ENCODE measurements at regions not wholly inside any gene's neighbourhood (a gene's known extent, or its start where the extent isn't known, plus 50 kb on each side); places are given as distances from the start of the nearest gene placed in this dataset.

DNA sequence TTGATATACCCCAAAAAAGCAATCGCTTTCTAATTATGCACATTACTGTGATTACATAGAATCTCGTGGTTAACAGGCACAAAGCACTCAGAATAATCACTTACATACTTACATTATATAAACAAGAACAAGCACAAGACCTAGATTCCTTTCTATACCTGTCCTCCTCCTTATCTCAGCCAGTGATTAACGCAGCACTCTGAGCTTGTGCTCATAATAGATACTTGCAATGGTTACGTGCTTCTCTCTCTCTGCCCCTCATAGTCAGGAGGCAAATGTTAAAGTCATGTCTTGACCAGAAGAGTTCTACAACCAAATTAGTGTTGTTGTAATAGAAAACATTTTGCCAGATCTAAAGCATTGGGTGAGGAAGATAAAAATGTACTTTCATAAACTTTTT is 342.2 kb upstream of the PKDCC start:
- DNase-seq, result no peak

DNA sequence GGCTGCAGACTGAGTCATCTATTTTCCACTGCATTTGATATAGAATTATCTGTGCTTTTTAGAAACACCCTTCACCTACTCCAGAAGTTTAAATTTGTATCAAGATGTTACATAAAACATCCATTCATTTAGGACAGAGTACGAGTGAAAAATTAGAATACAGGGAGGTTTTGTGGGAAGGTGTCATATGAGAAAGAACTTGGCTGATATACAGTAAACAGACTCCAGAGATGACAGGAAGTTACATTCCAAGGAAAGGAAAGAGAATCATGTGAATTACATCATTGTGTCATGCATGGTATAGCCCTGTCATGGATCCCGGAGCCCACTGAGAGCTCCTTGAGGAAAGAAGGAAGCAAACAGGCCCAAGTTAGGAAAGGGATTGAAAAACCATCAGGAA is 341.5 kb upstream of the PKDCC start:
- DNase-seq, result no peak

DNA sequence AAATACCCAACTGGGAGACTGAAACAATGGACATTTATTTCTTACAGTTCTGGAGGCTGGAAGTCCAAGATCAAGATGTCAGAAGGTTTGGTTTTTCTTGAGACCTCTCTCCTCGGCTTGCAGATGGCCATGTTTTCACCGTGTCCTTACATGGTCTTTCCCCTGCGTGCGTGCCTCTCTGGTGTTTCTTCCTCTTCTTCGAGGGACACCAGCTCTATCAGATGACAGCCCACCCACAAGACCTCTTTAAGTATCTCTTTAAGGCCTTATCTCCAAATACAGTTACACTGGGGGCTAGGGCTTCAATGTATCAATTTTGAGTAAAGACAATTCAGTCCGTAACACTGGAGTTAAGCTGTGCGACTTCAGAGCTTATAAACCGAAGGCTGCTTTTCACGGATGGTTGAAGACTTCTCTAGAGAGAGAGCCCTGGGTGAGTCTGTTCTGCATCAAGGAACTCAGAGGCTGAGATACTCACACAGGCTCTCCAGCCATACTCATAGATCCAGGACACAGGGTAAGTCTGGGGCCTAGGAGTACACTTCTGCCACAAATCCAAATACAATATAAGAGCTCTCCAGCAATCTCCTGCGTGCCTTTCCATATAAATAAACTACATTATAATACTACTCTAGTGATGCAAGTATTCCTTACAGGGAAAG is 339.9 kb upstream of the PKDCC start:
- DNase-seq, result no peak

DNA sequence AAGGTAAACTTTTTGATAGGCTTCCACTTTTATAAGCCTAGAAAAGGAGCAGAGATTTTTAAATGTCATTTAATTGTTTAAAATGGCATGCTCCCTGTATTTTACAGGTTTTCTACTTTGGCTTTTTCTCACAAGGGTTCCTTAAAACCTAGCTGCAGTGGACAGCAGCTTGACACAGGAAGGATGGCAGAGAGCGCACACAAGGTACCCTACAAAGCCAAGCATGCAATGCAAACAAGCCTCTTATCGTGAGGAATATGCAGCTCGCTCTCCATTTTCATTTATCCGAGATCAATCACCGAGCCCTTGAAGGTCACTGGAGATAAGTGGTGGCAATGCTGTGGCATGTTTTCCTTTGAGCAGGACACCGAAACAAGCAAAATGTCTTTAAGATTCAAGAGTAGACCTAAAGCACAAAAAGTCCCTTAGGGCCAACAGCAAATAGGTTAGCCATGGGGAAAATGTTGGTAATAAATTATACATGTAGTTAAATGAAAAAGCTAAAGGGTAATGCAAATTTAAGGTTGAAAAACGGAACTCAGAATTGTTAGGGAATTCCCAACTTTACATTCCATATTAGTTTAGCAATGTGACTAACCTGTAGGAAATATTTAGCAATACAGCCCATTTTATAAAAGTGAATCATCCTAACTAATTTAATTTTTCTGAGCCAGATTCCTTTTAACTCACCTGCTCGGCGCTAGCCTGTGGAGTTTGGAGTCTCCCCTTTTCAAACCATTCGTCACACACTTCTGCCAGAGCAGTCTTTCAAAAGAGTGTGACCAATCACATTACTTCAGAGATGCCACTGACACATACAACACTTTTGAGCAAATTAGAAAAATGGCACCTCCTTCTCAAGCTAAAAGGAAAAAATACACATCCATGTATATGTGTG is 337.9 kb upstream of the PKDCC start:
- DNase-seq, result no peak

DNA sequence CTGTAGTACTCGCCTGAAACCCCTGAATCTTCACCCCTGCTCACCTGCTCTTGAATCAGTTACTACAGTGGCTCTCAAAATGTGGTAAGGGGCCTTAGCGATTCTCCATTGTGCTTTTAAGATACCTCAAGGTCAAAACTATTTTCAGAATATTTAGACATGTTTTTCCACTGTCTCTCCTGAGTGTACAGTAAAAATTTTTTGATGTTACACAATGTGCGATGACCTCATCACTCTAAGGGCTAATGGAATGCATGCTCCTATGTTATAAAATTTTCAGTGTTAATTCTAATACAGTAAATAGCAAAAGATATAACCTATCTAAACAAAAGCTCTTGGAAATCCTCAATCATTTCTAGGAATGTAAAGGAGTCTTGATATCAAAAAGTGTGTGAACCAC is 336.9 kb upstream of the PKDCC start:
- DNase-seq, result no peak

DNA sequence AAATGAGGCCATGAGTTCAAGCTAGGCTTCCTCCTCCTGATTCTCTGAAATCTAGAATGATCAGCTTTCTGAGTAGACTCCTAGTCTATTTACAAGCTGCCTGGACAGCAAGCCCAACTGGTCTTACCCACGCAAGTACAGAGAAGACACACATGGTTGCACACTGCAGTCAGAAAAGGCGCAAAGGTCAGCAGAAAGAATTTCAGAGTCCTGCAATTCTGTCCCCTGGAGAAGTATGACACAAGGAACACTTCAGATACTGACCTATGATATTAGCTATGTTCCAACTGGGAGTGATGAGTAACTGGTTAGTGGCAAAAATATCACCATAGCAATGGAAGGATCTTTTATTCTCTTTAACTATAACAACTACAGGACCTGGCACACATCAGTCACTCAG is 336.1 kb upstream of the PKDCC start:
- DNase-seq, result no peak

DNA sequence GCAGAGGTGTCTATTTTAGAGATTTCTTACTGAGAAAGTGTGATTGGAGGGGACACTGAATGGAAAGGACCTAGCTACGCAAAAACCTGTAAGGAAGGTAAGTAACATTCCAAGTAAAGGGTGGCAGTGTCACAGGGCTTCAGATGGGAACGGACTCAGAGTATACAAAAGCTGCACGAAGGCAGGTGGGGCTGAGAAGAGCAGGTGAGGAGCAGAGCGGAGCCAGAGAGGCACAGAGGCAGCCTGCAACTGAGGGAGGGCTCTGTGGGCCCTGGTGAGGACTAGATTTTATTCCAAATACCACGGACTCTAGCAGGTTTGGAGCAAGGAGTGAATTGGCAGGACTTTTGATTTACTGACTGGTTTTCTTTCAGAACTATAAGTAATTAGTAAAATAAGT is 331.3 kb upstream of the PKDCC start:
- DNase-seq, result no peak

DNA sequence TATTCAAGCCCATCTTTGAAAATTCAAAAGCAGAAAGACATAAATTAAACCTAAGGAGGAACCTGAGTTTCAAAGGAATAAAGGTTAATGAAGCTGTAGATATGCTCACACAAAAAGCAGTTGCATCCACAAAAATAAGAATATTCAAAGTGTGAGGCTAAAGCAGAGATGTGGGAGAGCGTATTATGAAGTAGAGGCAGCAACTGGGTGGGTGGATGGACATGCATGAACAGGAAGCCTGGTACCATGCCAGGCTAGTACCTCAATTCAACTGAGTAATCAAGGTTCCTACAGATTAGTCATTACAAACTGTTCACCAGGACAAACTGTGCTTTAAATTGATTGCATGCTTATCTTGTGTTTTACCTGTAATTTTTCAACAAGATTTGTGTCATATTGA is 330.0 kb upstream of the PKDCC start:
- no peak for DNase-seq

DNA sequence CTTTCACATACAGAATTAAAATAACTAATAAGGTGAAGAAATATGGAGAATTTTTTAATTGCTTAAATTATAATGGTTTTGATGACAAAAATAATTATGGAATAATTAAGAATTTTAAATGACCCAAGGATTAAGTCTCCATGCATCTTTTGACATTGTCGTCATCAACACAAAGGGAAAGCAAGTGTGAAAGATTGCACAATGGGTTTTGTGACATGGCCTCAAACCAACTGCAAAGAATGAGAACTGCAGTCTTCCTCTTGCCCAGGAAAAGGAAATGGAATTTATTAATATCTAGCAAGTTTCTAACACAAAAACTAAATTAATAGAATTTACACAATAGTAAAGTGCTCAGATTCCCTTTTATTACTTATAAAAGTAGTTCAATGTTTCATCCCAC is 329.1 kb upstream of the PKDCC start:
- no peak for DNase-seq

DNA sequence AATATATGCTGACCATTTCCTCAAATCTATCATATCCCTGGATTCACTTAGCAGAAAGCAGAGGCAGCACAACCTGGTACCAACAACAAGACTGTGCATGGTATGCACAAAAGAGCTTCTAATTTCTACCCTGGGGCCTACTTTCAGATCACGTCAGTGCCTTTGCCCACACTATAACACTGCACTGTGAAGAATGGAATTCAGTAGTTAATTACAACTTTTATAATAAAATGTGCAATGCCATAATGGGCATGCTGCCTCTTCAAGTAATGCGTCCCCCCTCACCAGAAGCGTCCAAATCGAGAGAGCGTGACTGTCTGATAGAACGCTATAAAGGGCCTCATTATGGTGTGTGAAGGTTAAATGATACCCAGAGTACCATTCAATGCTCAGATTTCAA is 328.1 kb upstream of the PKDCC start:
- no peak for DNase-seq

DNA sequence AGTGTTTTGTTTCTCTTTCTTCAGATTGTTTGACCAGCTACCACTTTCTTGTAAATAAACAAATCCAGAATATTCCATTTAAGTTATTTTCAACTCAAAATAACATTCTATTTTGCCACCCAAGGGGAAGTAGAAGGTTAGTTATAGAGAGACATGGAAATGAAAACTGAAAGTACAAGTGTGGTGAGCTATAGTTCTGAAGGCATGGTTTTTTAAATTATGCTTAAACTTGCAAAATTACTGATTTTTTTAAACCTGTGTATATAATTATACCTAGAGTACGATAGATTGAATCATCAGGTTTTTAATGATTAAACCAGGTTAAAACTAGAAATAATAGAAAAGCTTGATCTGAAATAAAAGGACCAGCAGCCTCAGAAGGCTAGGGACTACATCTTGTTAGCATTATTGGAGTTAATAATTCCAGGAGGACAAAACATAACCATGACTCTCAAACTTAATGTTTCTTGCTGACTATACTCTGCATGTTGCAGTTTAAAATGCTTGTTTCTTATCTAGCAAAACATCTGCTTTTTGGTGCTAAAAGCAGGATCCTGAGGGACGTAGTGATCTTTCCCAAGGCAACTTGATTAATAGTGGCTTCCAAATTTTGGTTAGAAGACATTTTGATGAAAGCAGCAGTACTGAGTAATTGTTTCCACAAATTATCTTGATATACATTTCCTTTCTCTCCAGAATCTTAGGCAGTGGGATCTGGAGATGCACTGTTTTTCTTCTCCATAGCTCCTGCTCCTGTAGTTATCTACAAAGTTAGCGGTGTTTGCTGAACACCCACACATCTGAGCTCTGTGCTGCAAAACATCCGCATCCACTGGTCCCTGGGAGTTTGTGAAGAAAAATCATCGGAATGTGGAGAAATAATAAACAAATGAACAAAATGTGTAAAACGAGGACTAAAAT is 327.2 kb upstream of the PKDCC start:
- DNase-seq, result no peak

DNA sequence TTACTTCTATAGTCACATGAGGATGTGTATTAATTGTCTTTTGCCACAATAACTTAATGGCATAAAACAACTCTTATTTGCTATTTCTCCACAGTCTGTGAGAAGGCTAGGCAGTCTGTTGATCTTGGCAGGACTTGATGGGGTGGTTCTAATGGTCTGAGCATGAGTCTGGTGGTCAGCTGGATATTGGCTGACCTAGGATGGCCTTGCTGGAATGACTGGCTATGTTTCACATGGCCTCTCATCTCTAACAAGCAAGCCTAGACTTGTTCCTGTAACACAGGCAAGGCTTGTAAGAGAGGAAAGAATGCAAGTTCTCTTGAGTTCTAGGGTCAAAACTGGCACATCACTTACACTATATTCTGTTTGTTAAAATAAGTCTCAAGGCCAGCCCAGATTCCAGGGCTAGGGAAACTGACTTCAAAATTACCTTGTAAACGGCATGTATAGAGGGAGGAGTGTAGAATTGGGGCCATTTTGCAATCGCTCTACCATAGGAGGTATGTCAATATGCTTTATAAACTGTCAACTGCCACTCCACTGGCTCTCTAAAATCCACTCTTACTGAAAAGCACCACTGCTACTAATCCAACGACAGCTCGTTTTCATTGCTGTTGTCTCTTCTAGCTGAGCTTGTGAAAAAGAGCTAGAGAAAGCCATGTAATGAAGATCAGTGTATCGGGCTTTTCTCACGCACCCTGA is 325.0 kb upstream of the PKDCC start:
- DNase-seq, result no peak

DNA sequence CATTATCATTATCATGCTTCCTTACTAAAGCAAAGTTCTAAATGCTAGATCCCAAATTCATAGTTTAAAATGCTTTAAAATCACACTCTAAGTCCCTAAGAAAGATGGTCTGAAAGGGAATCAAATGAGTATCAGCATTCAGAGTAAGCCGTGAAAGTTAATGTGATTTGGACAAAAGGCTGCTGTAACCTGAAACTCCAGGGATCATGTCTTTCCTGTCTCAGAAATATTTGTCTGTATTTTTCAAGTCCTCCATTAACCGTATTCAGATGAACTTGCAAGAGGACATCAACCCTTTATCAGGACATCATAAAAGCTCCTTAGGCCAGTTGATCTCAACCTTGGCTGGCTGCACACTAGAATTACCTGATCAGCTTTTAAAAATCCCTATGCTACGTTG is 324.3 kb upstream of the PKDCC start:
- DNase-seq, result no peak

DNA sequence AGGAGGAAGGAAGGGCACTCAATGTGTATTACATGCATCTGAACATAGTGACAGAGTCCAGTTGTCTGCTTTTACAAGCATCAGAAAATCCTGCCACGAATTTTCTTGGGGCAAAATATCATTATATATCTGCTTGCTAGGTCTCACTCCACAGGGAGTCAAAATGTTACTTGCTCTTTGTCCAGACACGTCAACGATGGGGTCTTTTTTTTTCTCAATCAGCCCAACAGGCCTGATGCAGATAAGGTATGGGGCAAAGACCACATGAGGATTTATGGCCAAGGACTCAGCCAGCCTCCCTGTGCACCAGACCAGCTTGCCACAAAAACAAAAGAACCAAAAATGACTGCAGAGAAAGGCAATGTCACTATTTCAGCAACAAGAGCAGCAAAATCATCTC is 323.4 kb upstream of the PKDCC start:
- DNase-seq, result no peak

DNA sequence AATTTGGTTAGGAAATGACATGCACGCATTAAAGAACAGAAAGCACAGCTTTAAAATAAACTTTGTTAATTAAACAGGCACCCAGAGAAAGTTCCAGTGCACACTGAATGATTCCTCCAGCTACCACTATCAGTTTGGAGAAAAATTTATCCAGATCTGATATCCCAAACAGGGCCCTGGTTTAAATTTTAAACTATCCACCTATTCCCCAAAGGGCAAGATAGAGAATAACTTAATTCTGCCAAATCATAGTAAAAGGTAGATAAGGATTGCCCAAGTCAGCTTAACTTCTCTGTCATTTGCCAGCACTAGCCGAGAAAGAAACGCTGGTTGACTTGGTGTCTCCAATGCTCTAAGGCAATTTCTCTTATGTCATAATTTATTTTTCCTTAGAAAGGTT is 321.9 kb upstream of the PKDCC start:
- no peak for DNase-seq

DNA sequence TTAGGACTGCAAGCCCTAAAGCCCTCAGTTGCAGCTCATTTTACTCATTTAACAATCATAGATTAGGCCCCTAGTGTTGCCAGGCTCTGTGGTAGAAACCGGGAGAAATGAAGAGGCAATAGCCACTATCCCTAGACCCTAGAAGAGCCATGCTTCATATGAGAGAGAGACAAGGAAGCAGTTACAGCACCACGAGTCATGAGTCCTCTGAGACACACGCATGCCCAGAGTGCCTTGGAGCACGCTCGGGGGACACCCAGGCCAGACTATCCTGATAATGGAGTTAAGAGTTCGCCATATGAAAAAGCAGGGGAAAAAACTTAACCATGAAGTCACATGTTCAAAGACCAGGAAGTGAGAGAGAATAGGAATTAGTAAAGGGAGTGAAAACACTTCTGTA is 321.5 kb upstream of the PKDCC start:
- no peak for DNase-seq

DNA sequence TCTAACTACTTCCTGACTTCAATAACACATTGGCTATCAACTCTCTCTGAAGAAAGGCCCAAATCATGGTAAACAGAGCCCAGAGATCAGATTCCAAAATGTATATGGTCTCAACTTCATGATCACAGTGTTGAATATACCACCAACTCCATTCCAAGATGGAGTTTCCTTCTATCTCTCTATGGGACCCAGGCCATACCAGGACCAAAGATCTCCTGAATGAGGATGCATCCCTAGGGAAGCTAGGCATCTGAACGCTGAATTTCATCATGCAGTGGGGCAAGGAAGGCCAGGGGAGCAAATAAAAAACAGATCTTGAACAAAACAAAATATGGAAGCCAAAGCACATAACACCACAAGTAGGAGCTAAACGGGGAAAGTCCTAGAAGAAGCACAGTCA is 320.7 kb upstream of the PKDCC start:
- no peak for DNase-seq

DNA sequence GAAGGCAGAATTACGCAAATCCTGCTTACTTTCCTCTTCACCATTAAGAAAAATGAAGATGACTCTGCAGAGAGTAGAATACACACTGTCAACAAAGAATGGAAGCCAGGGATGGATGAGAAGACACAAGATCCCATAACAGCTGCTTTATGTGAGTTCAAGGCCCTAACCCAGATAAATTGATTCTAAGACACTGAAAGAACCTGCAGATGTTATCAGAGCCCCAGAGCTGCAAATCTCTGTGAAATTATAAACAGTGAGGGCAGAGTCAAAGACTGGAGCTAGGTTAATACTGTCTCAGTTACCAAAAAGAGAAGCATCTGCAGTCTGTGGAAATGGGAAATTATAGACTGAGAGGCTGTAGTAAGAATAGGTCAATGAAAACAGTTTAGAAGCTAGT is 320.1 kb upstream of the PKDCC start:
- no peak for DNase-seq

DNA sequence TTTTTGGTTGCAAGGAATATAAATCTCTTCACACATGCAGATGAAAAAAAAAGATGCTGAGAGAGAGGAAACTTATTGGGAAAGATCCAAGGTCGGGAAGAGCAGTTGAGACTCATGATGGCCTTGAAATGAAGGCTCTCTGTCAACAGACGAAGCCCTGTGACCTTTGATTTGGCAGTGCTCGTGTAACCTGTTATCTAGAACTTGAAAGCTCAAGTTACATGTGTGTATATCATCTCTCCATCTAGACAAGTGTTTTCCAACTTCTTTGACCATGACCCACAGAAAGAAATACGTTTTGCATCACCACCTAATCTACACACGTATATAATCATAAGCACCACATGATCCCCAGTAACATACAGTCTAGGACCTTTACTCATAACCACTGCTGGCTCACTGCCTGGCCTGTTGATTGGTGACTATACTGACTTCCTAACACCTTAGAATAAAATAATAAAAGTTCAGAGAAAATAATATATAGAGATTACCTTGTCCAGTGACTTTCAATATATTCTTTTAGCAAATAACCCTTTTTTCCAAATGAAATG is 319.0 kb upstream of the PKDCC start:
- DNase-seq, result no peak

DNA sequence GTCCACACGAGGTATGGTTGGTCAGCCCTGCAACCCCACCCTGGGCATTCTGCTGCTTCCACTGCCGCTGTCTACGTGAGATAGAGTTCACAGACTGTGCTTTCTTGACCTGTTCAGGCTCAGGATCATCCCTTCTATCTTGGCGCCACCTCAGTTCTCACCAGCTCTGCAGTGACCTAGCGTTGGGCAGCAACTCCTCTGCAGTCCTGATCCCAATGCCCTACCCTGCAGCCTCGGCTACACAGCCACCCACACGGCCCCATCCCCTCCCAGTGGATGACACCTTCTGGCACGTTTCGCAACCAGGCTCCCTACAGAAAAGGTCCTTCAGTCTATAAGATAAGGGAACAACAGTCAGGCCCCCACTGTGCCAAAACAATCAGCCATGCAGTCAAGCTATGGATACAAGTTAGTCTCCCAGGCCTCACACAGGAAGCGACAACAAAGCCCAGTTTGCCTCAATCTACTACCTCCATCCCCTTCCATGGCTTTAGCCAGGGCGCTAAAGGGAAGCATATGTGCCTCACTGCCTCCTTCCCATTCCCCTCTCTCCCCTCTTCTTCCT is 317.9 kb upstream of the PKDCC start:
- no peak for DNase-seq

DNA sequence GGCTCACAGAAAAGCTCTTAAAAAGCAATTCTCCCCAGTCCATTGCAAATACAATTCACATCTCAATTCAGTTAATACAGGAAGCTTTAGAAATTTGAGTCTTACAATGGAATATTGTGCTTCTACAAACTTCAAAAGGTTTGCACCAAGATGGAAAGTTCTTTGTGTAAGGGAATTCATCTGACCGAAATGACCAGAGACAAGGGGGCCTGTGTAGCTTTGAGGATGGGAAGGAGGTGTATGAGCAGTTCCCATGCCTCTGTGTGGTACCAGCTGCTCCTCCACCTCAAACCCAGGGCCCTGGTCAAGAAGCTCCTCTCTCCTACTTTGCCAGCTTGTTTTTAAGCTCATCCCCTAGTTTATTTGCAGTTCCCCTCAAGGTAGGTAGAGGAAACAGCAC is 312.8 kb upstream of the PKDCC start:
- DNase-seq, result no peak

DNA sequence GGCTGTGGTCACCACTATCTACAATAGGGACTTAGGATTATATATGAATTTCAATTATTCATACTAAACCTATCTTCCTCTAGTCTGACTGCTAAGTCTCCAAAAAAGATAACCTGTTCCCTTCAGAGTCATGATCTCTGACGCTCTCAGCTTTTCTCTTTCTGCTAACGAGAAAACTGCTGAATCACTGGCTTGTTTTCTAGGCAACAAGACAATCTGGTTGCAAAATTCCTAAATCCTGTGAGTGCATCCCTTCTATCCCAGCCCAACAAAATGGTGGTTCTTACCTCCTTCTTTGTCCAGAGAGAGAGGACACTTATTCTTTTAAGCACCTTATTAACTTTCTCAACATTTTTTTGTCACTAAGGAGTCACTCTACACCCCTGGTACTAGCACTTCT is 312.3 kb upstream of the PKDCC start:
- DNase-seq, result no peak
